ENCODE measurements at regions not wholly inside any gene's neighbourhood (a gene's known extent, or its start where the extent isn't known, plus 50 kb on each side); places are given as distances from the start of the nearest gene placed in this dataset.

DNA sequence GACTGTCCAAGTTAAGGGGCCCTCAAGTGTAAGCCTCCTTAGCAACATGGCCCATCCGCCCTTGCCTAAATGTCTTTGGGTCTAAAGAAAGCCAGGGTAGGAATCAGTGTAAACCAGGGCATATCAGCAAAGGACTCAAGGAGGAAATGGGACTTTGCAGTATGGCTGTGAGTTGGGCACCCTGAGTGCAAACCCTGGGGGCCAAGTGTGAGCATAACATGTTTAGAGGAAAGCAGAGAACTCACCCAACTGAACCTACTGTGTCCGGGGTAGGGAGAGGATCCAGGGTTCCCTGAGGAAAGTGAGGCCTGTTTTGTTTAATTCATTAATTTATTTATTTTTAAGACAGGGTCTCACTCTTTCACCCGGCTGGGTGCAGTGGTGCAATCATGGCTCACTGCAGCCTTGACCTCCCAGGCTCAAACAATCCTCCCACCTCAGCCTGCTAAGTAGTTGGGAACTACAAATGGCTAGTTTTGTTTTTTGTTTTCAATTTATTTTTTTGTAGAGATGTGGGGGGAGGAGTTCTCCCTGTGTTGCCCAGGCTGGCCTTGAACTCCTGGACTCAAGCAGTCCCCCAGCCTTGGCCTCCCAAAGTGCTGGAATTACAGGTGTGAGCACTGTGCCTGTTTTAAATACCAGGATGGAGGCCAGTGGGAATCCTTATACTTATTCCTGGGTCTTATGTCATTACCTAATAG lies 51.0 kb upstream of the ACTR3 start:
- no peaks in the 10 kb centered on the region for H3K36me3 Mint-ChIP-seq
- TF ChIP-seq CTCF (IDR thresholded peaks at IDR 0.05; ENCODE audit: unreplicated experiment) = no peak
- H3K27ac Mint-ChIP-seq = no peak overlapping the region
- no peak overlapping the region for H3K4me3 Mint-ChIP-seq
- no peaks in the 10 kb centered on the region for H3K9me3 Mint-ChIP-seq
- H3K27me3 Mint-ChIP-seq (ENCODE audit: low read depth) = no peaks in the 10 kb centered on the region
- peaks cover 20% of the 10 kb centered on the region for H3K4me1 Mint-ChIP-seq
- DNase-seq (ENCODE audit: low spot score in 2 of 2, unreplicated experiment in 2 of 2) = no peak

DNA sequence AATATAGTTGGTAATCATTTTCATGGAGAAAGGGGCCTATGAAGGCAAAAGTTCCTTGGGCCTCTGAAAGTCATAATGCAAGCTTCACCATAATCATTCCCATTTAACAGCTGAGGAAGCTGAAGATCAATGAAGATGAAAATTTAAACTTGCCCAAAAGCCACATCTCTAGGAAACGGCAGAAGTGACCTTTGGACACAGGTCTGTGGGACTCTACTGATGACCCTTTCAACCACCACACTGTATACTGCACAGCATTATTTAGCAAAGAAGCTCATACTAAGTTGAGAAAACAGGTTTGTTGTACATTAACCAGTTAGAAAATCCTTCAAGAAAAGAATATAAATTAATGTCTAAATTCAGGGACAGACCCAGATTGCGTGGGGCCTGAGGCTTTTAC lies 51.6 kb upstream of the ACTR3 start:
- TF ChIP-seq CTCF (IDR thresholded peaks at IDR 0.05; ENCODE audit: unreplicated experiment) = no peak
- no peak overlapping the region for H3K27ac Mint-ChIP-seq
- no peak for DNase-seq (ENCODE audit: low spot score in 2 of 2, unreplicated experiment in 2 of 2)
- no peak overlapping the region for H3K4me3 Mint-ChIP-seq
- H3K27me3 Mint-ChIP-seq (ENCODE audit: low read depth) = no peaks in the 10 kb centered on the region
- peaks cover 15% of the 10 kb centered on the region for H3K4me1 Mint-ChIP-seq
- no peaks in the 10 kb centered on the region for H3K36me3 Mint-ChIP-seq
- no peaks in the 10 kb centered on the region for H3K9me3 Mint-ChIP-seq

DNA sequence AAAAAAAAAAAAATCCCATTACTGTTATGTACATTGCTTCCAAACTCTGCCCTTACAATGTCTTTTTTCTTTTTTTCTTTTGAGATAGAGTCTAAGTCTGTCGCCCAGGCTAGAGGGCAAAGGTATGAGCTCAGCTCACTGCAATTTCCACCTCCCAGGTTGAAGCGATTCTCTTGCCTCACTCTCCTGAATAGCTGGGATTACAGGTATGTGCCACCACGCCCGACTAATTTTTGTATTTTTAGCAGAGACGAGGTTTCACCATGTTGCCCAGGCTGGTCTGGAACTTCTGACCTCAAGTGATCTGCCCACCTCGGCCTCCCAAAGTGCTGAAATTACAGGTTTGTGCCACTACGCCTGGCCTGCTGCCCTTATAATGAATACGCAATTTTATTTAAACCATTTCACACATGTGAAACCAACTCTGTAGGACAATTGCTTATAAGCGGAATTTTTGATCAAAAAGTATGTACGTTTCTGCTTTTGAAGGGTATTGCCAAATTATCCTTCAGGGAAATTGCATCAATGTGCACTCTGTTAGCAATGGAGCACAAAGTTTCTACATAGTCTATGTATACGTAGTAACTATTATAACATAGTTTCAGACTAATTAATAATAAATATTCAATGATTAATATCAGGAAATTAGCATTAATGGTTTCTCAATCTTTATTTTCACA lies 55.7 kb upstream of the ACTR3 start:
- no peaks in the 10 kb centered on the region for H3K36me3 Mint-ChIP-seq
- no peak for DNase-seq (ENCODE audit: low spot score in 2 of 2, unreplicated experiment in 2 of 2)

DNA sequence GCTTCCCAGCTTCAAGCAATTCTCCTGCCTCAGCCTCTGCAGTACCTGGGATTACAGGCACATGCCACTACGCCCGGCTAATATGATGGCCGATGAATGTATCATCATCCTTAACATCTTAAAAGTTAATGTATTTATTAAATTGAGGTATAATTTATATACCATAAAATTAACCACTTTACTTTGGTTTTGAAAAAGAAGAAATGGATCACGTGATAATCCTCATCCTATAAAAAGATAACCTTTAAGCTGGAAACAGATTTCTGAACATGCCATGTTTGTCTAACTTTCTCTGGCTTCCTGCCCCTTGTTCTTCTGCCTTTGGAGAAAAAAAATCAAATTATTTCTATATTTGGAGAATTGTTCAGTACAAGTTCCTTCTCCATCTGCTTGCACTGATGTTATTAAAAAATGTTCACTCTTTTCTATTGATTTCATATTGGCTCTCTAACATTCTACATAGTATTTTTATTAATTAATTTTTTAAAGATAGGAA lies 57.0 kb upstream of the ACTR3 start:
- DNase-seq (ENCODE audit: low spot score in 2 of 2, unreplicated experiment in 2 of 2) = no peak
- Mint-ChIP-seq H3K27me3 (ENCODE audit: low read depth) (no peaks in the 10 kb centered on the region), H3K4me3 (no peak overlapping the region), H3K27ac (no peak overlapping the region), H3K9me3 (peaks cover 6% of the 10 kb centered on the region), H3K4me1 (peaks cover 5% of the 10 kb centered on the region), H3K36me3 (no peaks in the 10 kb centered on the region)
- TF ChIP-seq CTCF (IDR thresholded peaks at IDR 0.05; ENCODE audit: unreplicated experiment) = no peak

More for the DNA sequence above, 55.7 kb upstream of the ACTR3 start:
- Mint-ChIP-seq H3K9me3 (no peaks in the 10 kb centered on the region), H3K27ac (no peak overlapping the region), H3K4me3 (no peak overlapping the region), H3K4me1 (peaks cover 5% of the 10 kb centered on the region), H3K27me3 (ENCODE audit: low read depth) (no peaks in the 10 kb centered on the region)
- TF ChIP-seq CTCF (IDR thresholded peaks at IDR 0.05; ENCODE audit: unreplicated experiment) = no peak

DNA sequence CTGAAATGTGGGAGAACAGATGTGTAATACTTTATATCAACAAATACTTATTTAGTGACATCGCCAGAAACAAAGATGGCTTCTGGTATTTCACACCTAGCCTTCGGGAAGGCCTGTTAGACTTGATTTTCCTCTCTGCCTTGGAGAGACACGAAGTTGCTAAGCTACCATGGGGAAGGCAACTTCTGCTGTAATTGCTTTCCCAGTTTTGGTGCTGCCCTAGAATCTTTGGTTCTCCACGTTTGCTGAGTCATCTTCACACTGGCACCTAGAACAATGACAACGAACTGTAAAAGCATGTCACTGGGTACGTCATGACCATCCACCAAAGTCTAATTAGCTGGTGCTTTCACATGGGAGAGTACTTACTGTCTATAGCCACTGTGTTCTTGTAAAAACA lies 58.7 kb upstream of the ACTR3 start:
- no peak for DNase-seq (ENCODE audit: low spot score in 2 of 2, unreplicated experiment in 2 of 2)
- Mint-ChIP-seq H3K27ac (no peak overlapping the region), H3K4me1 (peaks cover 17% of the 10 kb centered on the region)

More for the DNA sequence above, 58.7 kb upstream of the ACTR3 start:
- Mint-ChIP-seq H3K9me3 (peaks cover 6% of the 10 kb centered on the region), H3K27me3 (ENCODE audit: low read depth) (no peaks in the 10 kb centered on the region), H3K4me3 (no peak overlapping the region), H3K36me3 (no peaks in the 10 kb centered on the region)
- TF ChIP-seq CTCF (IDR thresholded peaks at IDR 0.05; ENCODE audit: unreplicated experiment) = no peak
